ENCODE measurements at regions not wholly inside any gene's neighbourhood (a gene's known extent, or its start where the extent isn't known, plus 50 kb on each side); places are given as distances from the start of the nearest gene placed in this dataset.
A peak's percentile ranks its signal among the peaks of the same experiment; 100 is the strongest.

GRCh38 chr11:121961321-121961801 lies 154.7 kb downstream of the BLID start:
- no peaks in the 10 kb centered on the region for H3K9me1 ChIP-seq (ENCODE audit: control insufficient read depth, extremely low read depth, insufficient read depth, low read length)
- dilution Hi-C loops (cut with MboI; ENCODE audit: extremely low pct_ligation_motif_present, low sequenced_read_pairs), result no loop called here
- no peaks in the 10 kb centered on the region for H3K9me3 ChIP-seq (ENCODE audit: control insufficient read depth, low read depth, low read length)
- H3K36me3 ChIP-seq (ENCODE audit: control insufficient read depth in 2 of 2, extremely low read depth in 1 of 2, insufficient read depth in 2 of 2, low read length in 2 of 2), result no peaks in the 10 kb centered on the region
- H3K27ac ChIP-seq (ENCODE audit: control insufficient read depth, insufficient read depth, low read length), result no peak overlapping the region
- H3K4me3 ChIP-seq (ENCODE audit: control insufficient read depth in 2 of 3, extremely low read depth in 1 of 3, insufficient read depth in 2 of 3, low read depth in 1 of 3, low read length in 3 of 3), result no peak overlapping the region
- H3K9ac ChIP-seq (ENCODE audit: control insufficient read depth, extremely low read depth, insufficient read depth, low read length), result no peak overlapping the region
- FAIRE-seq, result no peak
- no peaks in the 10 kb centered on the region for H3K27me3 ChIP-seq (ENCODE audit: control insufficient read depth, extremely low read depth, insufficient read depth, low read length)
- no peak overlapping the region for H2AFZ ChIP-seq (ENCODE audit: control insufficient read depth, low read length)
- no peak for DNase-seq (ENCODE audit: low read depth, low spot score)
- TF ChIP-seq CTCF (optimal IDR thresholded peaks at IDR 0.05 in 1 of 3, IDR thresholded peaks at IDR 0.05 in 1 of 3, conservative IDR thresholded peaks at IDR 0.05 in 1 of 3; ENCODE audit: extremely low read depth in 1 of 3, insufficient read depth in 2 of 3, low read length in 3 of 3), result no peak
- no peaks in the 10 kb centered on the region for H3K79me2 ChIP-seq (ENCODE audit: control insufficient read depth, insufficient read depth, low read length)
- H3K4me2 ChIP-seq (ENCODE audit: control insufficient read depth, extremely low read depth, insufficient read depth, low read depth, low read length), result no peak overlapping the region
- H4K20me1 ChIP-seq (ENCODE audit: control insufficient read depth, extremely low read depth, insufficient read depth, low read length), result no peaks in the 10 kb centered on the region
- H3K4me1 ChIP-seq (ENCODE audit: control insufficient read depth, extremely low read depth, insufficient read depth, low read length), result peaks cover 23% of the 10 kb centered on the region

- peak; percentile 53 for FAIRE-seq
These were observed 157.1 kb downstream of the BLID start for GRCh38 chr11:121958971-121959325.

More at GRCh38 chr11:121958971-121959325, 157.1 kb downstream of the BLID start:
- no peaks in the 10 kb centered on the region for H3K9me3 ChIP-seq (ENCODE audit: control insufficient read depth, low read depth, low read length)
- H2AFZ ChIP-seq (ENCODE audit: control insufficient read depth, low read length), result peak overlapping the region; percentile 64
- no peaks in the 10 kb centered on the region for H3K36me3 ChIP-seq (ENCODE audit: control insufficient read depth in 2 of 2, extremely low read depth in 1 of 2, insufficient read depth in 2 of 2, low read length in 2 of 2)
- no peaks in the 10 kb centered on the region for H4K20me1 ChIP-seq (ENCODE audit: control insufficient read depth, extremely low read depth, insufficient read depth, low read length)
- no peaks in the 10 kb centered on the region for H3K79me2 ChIP-seq (ENCODE audit: control insufficient read depth, insufficient read depth, low read length)
- H3K27me3 ChIP-seq (ENCODE audit: control insufficient read depth, extremely low read depth, insufficient read depth, low read length), result no peaks in the 10 kb centered on the region
- H3K4me1 ChIP-seq (ENCODE audit: control insufficient read depth, extremely low read depth, insufficient read depth, low read length), result peaks cover 11% of the 10 kb centered on the region
- peak overlapping the region; percentile 51 for H3K4me2 ChIP-seq (ENCODE audit: control insufficient read depth, extremely low read depth, insufficient read depth, low read depth, low read length)
- no peak overlapping the region for H3K9ac ChIP-seq (ENCODE audit: control insufficient read depth, extremely low read depth, insufficient read depth, low read length)
- H3K27ac ChIP-seq (ENCODE audit: control insufficient read depth, insufficient read depth, low read length), result no peak overlapping the region
- dilution Hi-C loops (cut with MboI; ENCODE audit: extremely low pct_ligation_motif_present, low sequenced_read_pairs), result no loop called here
- no peak overlapping the region for H3K4me3 ChIP-seq (ENCODE audit: control insufficient read depth in 2 of 3, extremely low read depth in 1 of 3, insufficient read depth in 2 of 3, low read depth in 1 of 3, low read length in 3 of 3)
- no peak for DNase-seq (ENCODE audit: low read depth, low spot score)
- no peaks in the 10 kb centered on the region for H3K9me1 ChIP-seq (ENCODE audit: control insufficient read depth, extremely low read depth, insufficient read depth, low read length)
- TF ChIP-seq EZH2 (IDR thresholded peaks at IDR 0.05; ENCODE audit: low read length) (no peak), CTCF (optimal IDR thresholded peaks at IDR 0.05 in 1 of 3, IDR thresholded peaks at IDR 0.05 in 1 of 3, conservative IDR thresholded peaks at IDR 0.05 in 1 of 3; ENCODE audit: extremely low read depth in 1 of 3, insufficient read depth in 2 of 3, low read length in 3 of 3) (no peak)

All from keratinocyte (primary cell).